Progenitor cell of endocrine pancreas (in vitro differentiated cells): ENCODE measurements at regions not wholly inside any gene's neighbourhood (a gene's known extent, or its start where the extent isn't known, plus 50 kb on each side); places are given as distances from the start of the nearest gene placed in this dataset.

Source experiments
- DNase-seq: peaks from one replicate; pipeline ENCODE4 v3.0.0; 2021; ENCODE audit warnings: low spot score; ENCODE audit not compliant: unreplicated experiment
- H3K27ac Mint-ChIP-seq: 2 replicates; pipeline ENCODE4 v1.8.0; 2021; ENCODE audit warnings: mild to moderate bottlenecking, moderate library complexity, mixed read lengths
- H3K27me3 Mint-ChIP-seq: 2 replicates; pipeline ENCODE4 v1.8.0; 2021; ENCODE audit warnings: mixed read lengths
- H3K36me3 Mint-ChIP-seq: 2 replicates; pipeline ENCODE4 v1.8.0; 2022; ENCODE audit warnings: mixed read lengths; ENCODE audit not compliant: insufficient read depth
- H3K4me1 Mint-ChIP-seq: 2 replicates; pipeline ENCODE4 v1.8.0; 2021; ENCODE audit warnings: low read depth, mixed read lengths
- H3K4me3 Mint-ChIP-seq: 2 replicates; pipeline ENCODE4 v1.8.0; 2021; ENCODE audit warnings: low read depth, mild to moderate bottlenecking, moderate library complexity, mixed read lengths
- H3K9me3 Mint-ChIP-seq: 2 replicates; pipeline ENCODE4 v1.8.0; 2021; ENCODE audit warnings: low read depth, mixed read lengths
- TF ChIP-seq, protein P1 (sequence below): fragments of 200-600 bp; sonication (generic); IDR thresholded peaks from one replicate; pipeline ENCODE4 v1.5.0; 2021; ENCODE audit warnings: antibody characterized with exemption, mild to moderate bottlenecking; ENCODE audit not compliant: unreplicated experiment

DNA sequence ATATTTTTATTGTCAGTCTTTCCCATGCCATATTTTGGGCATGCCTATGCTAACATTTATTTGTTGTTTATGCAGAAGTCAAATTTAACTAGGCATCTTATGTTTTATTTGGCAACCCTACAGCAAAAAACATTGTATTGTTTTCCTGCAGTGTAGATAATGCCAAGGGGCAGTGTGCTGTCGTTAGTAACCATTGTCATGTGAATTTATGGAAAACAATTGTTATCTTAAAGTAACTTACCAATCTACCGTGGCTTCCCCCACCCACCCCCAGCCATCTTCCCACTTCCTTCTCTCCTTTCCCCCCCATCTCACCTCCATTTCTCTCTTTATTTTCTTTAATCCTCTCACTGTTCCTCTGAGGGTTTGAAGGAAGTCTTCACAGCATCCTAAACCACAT lies 370.5 kb downstream of the ACTR3B start:
- no peaks in the 10 kb centered on the region for H3K27me3 Mint-ChIP-seq
- no peaks in the 10 kb centered on the region for H3K4me1 Mint-ChIP-seq
- H3K36me3 Mint-ChIP-seq = no peaks in the 10 kb centered on the region
- no peak for DNase-seq
- peaks cover 20% of the 10 kb centered on the region for H3K9me3 Mint-ChIP-seq
- H3K4me3 Mint-ChIP-seq = no peak overlapping the region
- TF ChIP-seq, protein P1, sequence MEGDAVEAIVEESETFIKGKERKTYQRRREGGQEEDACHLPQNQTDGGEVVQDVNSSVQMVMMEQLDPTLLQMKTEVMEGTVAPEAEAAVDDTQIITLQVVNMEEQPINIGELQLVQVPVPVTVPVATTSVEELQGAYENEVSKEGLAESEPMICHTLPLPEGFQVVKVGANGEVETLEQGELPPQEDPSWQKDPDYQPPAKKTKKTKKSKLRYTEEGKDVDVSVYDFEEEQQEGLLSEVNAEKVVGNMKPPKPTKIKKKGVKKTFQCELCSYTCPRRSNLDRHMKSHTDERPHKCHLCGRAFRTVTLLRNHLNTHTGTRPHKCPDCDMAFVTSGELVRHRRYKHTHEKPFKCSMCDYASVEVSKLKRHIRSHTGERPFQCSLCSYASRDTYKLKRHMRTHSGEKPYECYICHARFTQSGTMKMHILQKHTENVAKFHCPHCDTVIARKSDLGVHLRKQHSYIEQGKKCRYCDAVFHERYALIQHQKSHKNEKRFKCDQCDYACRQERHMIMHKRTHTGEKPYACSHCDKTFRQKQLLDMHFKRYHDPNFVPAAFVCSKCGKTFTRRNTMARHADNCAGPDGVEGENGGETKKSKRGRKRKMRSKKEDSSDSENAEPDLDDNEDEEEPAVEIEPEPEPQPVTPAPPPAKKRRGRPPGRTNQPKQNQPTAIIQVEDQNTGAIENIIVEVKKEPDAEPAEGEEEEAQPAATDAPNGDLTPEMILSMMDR = no peak
- no peak overlapping the region for H3K27ac Mint-ChIP-seq

DNA sequence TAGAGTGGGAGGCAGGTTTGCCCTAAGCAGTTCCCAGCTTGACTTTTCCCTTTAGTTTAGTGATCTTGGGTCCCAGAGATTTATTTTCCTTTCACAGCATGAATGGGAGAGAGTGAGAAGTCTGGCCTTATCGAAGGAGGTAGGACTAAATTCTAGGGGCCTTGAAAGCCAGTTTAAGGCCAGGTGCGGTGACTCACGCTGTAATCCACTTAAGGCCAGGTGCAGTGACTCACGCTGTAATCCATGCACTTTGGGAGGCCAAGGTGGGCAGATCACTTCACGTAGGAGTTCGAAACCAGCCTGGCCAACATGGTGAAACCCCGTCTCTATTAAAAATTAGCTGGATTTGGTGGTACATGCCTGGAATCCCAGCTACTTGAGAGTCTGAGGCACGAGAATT lies 392.2 kb downstream of the ACTR3B start:
- H3K9me3 Mint-ChIP-seq = peaks cover 4% of the 10 kb centered on the region
- TF ChIP-seq, protein P1 = no peak

DNA sequence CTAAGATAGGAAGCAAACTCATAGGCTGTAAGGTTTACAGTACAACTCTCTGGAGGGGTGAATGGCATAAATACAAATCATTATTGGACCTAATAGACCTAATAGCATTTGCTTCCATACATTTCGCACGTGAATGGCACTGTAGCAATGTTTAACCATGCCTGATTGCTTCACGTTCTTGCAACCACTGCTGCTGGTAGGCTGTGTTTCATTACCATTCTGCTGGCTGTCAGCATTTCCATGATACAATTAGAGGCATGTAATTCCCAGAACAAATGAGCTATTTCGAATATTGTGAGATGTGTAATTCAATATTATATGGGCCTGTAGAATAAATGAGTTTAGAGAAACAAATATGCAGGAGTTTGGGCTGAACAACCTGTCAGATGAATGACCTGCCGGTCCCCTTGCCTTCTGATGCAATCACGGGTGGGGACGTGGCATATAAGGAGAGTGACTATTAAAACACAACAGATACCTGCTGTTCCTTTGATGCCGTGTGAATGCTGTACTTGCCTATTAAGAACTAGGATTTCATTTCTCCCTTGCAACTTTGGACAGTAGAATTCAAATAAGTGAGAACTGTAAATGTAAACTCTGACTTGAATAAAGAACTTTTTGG lies 393.4 kb downstream of the ACTR3B start:
- DNase-seq = no peak
- Mint-ChIP-seq H3K27me3 (no peaks in the 10 kb centered on the region), H3K4me3 (no peak overlapping the region), H3K4me1 (no peaks in the 10 kb centered on the region), H3K27ac (no peak overlapping the region), H3K9me3 (no peaks in the 10 kb centered on the region), H3K36me3 (no peaks in the 10 kb centered on the region)
- TF ChIP-seq, protein P1 = no peak

More for the DNA sequence above, 392.2 kb downstream of the ACTR3B start:
- DNase-seq = no peak
- H3K36me3 Mint-ChIP-seq = no peaks in the 10 kb centered on the region
- H3K27ac Mint-ChIP-seq = no peak overlapping the region
- no peaks in the 10 kb centered on the region for H3K27me3 Mint-ChIP-seq
- H3K4me1 Mint-ChIP-seq = no peaks in the 10 kb centered on the region
- H3K4me3 Mint-ChIP-seq = no peak overlapping the region

DNA sequence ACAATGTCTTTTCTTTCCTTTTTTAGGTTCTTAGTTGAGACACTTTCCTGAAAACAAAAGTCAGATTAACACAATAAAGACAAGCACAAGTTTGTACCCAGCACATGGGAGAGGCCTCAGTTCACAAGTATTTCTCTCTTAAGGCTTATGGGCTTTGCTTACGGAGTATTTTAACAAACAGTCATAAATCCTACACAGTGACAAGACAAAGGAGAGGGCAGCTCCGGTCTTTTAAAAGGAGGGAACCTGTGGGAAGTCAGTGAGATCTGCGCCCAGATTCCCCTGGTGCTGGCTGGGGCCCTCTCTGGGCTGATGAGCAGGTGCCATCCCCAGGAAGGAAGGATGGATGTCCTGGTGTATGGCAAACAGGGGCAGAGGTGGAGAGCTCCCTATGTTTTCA lies 398.6 kb downstream of the ACTR3B start:
- TF ChIP-seq, protein P1 = no peak
- H3K27ac Mint-ChIP-seq = no peak overlapping the region
- H3K27me3 Mint-ChIP-seq = no peaks in the 10 kb centered on the region
- H3K4me3 Mint-ChIP-seq = no peak overlapping the region
- DNase-seq = no peak
- H3K9me3 Mint-ChIP-seq = peaks cover 2% of the 10 kb centered on the region
- no peaks in the 10 kb centered on the region for H3K36me3 Mint-ChIP-seq
- H3K4me1 Mint-ChIP-seq = no peaks in the 10 kb centered on the region

DNA sequence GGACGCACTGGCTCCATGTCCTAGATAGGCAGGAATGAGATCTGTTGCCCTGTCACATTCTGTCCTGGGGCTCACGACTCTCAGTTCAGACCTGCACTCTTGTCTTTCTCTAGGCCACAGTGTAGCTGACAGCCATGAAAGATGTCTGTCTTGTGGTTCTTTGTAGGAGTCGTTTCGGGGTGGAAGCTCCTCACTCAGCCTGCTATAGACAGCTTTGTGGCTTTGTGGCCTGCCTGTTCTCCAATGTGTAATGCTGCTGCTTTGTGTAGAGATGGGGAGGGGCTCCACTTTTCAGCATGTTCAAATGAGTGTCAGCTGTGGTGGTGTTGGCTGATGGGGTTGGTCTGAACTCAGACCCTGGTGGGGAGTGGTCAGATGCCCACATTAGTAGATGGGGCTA lies 410.7 kb downstream of the ACTR3B start:
- Mint-ChIP-seq H3K4me1 (no peaks in the 10 kb centered on the region), H3K27me3 (no peaks in the 10 kb centered on the region), H3K4me3 (no peak overlapping the region), H3K9me3 (peaks cover 8% of the 10 kb centered on the region), H3K27ac (no peak overlapping the region), H3K36me3 (no peaks in the 10 kb centered on the region)
- no peak for DNase-seq
- TF ChIP-seq, protein P1 = no peak
